KMS-11 (cell line): ENCODE measurements at regions not wholly inside any gene's neighbourhood (a gene's known extent, or its start where the extent isn't known, plus 50 kb on each side); places are given as distances from the start of the nearest gene placed in this dataset.
A peak's percentile ranks its signal among the peaks of the same experiment; 100 is the strongest.
"Not testable (repeated sequence)": the region's sequence is repeated elsewhere in the genome, so short reads cannot be mapped to it uniquely, and the experiment has no call there.

Experiments
- H2AFZ ChIP-seq: fragments of 200-600 bp; sonication (generic); 2 replicates; pipeline ENCODE4 v1.6.1; 2016; ENCODE audit warnings: antibody characterized with exemption, mixed run types, low read depth
- H3K27ac ChIP-seq: fragments of 200-600 bp; sonication (generic); 2 replicates; pipeline ENCODE4 v1.6.1; 2016; ENCODE audit warnings: mild to moderate bottlenecking, mixed run types
- H3K27me3 ChIP-seq: fragments of 200-600 bp; sonication (generic); 2 replicates; pipeline ENCODE4 v1.6.1; 2017; ENCODE audit warnings: mild to moderate bottlenecking, low read depth, mixed run types, moderate library complexity; ENCODE audit not compliant: insufficient read depth
- H3K36me3 ChIP-seq: fragments of 200-600 bp; sonication (generic); 2 replicates; pipeline ENCODE4 v1.6.1; 2017; ENCODE audit warnings: mild to moderate bottlenecking, mixed run types; ENCODE audit not compliant: insufficient read depth
- H3K4me1 ChIP-seq: fragments of 200-600 bp; sonication (generic); 2 replicates; pipeline ENCODE4 v1.6.1; 2016; ENCODE audit warnings: mild to moderate bottlenecking, low read depth, mixed run types; ENCODE audit not compliant: poor library complexity, severe bottlenecking
- H3K4me2 ChIP-seq: fragments of 200-600 bp; sonication (generic); 2 replicates; pipeline ENCODE4 v1.7.0; 2016; ENCODE audit warnings: mild to moderate bottlenecking, mixed run types
- H3K4me3 ChIP-seq: fragments of 200-600 bp; sonication (generic); IDR thresholded peaks from 2 replicates; pipeline ENCODE4 v1.6.1; 2017; ENCODE audit warnings: low read depth, low read length, mixed read lengths; ENCODE audit not compliant: insufficient read depth
- H3K79me2 ChIP-seq: fragments of 200-600 bp; sonication (generic); 2 replicates; pipeline ENCODE4 v1.6.1; 2016; ENCODE audit warnings: low read depth, mixed run types; ENCODE audit not compliant: insufficient read depth
- H3K9ac ChIP-seq: fragments of 200-600 bp; sonication (generic); 2 replicates; pipeline ENCODE4 v1.6.1; 2016; ENCODE audit warnings: mild to moderate bottlenecking, mixed run types
- H4K20me1 ChIP-seq: fragments of 200-600 bp; sonication (generic); 2 replicates; pipeline ENCODE4 v1.6.1; 2016; ENCODE audit warnings: mild to moderate bottlenecking, mixed run types; ENCODE audit not compliant: insufficient read depth
- TF ChIP-seq, protein P1 (sequence below): fragments of 200-600 bp; sonication (generic); conservative IDR thresholded peaks from 2 replicates; pipeline ENCODE4 v1.6.1; 2017; ENCODE audit warnings: low read depth, mild to moderate bottlenecking, antibody characterized with exemption, low read length, moderate library complexity, mixed read lengths

DNA sequence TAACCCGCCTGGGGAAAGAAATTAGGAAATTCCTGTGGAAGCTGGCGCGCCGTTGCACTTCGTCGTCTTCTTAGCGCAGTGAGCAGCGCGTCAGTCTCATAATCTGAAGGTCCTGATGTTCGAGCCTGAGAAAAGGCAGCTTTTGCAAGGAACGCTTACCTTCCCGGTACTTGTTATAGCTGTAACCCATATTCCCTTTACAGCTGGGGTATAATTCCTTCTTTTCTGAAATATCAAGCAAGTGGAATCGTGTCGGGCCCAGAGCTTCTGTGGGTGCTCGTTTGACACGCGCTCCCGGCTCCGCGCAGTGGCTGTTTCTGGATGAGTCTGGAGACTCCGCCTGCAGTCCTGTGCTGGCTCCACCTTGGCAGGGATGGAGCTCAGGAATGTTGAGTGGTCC is 491.2 kb downstream of the PRIM2 start:
- not testable (repeated sequence) for H3K9ac ChIP-seq, H4K20me1 ChIP-seq, H3K27me3 ChIP-seq, H2AFZ ChIP-seq, H3K27ac ChIP-seq, H3K4me3 ChIP-seq, H3K79me2 ChIP-seq, H3K36me3 ChIP-seq, H3K4me2 ChIP-seq, H3K4me1 ChIP-seq

DNA sequence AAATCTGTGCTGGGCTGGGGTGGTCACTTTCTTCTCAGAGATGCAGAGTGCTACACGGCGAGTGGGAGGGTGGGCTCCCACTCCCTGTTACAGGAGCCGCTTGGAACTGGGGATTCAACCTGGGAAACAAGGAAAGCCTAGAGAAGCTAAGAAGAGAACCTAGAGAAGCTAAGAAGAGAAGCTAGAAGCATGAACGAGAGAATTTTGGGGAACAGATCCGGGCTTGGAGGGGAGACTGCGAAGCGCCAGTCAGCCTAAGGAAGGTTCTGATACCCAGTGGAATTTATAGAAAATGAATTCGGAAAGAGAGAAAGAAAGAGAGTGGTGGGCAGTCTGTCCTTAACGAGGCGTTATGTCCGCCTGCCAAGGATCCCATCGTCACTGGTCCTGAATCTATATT is 492.0 kb downstream of the PRIM2 start:
- not testable (repeated sequence) for H3K27ac ChIP-seq, H3K79me2 ChIP-seq, H3K9ac ChIP-seq, H3K4me1 ChIP-seq, H2AFZ ChIP-seq, H4K20me1 ChIP-seq, H3K4me3 ChIP-seq, H3K27me3 ChIP-seq, H3K36me3 ChIP-seq, H3K4me2 ChIP-seq

DNA sequence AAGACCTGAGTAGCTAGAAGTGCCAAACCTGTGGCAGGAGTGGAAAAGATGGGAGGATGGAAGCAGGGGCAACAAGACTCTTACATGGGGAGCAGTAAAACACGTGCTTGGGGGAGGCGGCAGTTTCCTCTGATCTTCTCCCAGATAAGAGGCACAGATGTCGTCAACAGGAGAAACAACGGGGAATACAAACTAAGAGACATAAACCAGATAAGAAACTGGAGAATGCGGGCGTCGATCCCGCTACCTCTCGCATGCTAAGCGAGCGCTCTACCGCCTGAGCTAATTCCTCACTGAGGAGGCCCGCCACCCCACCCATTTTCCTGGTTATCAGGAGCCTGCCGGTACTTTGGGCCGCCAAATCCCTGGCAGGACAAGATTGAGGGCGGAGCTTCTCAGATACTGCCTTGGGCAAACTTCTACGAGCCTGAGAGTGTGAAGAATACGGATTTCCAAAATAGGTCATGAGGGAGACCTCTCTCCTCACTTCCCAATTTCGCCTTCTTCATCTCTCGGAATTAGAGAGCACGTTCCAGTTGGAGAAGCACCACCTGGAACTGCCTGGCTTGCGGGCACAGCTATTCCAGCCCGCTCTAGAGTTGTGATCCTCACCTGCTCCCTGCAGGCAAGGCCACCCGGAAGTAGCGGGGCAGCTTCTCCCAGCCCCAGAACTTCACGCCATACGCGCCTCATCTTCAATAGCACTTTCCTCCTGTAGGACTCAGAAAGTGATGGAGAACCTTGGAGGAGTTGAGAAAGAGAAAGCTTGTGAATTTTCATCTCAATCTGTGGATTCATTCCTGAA is 496.0 kb downstream of the PRIM2 start:
- not testable (repeated sequence) for H3K27ac ChIP-seq, H3K36me3 ChIP-seq, H3K79me2 ChIP-seq, H3K4me2 ChIP-seq, H4K20me1 ChIP-seq, H2AFZ ChIP-seq, H3K27me3 ChIP-seq, H3K4me1 ChIP-seq, H3K9ac ChIP-seq, H3K4me3 ChIP-seq

DNA sequence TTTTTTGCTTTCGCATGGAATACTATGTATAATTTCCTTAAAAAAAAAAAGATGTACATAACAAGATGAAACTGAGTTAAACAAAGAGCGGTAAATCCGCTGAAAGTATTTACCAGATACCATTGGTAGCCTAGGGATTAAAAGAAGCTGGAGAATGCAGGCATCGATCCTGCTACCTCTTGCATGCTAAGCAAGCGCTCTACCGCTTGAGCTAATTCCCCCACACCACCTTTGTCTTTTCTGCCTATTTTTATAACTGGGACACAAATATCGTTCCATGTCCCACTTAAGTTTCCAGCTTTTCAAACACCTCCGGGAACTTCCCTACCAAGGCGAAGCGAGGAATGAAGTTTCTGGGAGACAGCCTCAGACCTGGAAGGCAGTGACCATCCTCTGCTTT is 498.4 kb downstream of the PRIM2 start:
- H4K20me1 ChIP-seq, H3K27ac ChIP-seq, H2AFZ ChIP-seq, H3K27me3 ChIP-seq, H3K4me3 ChIP-seq, H3K36me3 ChIP-seq, H3K4me2 ChIP-seq, H3K79me2 ChIP-seq, H3K4me1 ChIP-seq, H3K9ac ChIP-seq: not testable (repeated sequence)

DNA sequence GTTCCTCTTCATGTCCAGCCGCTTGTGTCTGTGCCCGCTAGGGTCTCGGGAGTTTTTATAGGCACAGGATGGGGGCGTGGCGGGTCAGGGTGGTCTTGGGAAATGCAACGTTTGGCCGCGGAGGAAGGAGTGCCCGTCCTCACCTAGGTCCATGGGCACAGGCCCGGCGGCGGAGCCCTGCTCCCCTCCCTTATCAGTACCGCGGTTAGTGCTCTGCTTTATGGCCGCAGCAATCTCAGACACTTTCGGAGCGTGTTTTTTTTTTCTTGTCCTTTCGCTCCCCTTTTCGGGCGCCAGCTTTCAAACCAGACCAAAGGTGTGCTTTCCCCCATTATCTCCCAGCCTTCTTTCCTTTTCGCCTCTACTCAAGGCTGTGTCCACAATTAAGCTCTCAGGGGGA is 503.9 kb downstream of the PRIM2 start:
- H3K4me1 ChIP-seq, H4K20me1 ChIP-seq, H3K4me3 ChIP-seq, H3K4me2 ChIP-seq, H3K79me2 ChIP-seq, H2AFZ ChIP-seq, H3K9ac ChIP-seq, H3K36me3 ChIP-seq, H3K27me3 ChIP-seq, H3K27ac ChIP-seq: not testable (repeated sequence)

DNA sequence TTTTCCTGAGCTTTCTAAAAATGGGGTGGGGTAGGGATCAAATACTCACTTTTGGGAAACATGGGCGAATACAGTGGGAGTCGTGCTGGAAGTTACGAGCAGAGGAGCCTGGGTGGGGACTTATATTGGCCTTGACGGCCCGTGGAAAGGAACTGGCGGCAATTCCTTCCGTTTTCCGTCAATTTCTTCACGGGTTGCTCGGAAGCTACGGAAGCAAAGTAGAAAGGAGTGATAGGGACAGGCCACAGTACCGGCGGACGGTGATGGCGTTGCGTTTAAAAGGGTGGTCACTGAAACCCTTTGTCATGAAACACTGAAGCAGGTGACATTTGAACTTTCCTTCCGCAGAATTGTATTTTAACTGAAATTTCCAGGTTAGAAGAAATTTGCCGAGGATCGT is 505.0 kb downstream of the PRIM2 start:
- not testable (repeated sequence) for H3K4me1 ChIP-seq, H3K79me2 ChIP-seq, H3K27ac ChIP-seq, H2AFZ ChIP-seq, H3K36me3 ChIP-seq, H3K9ac ChIP-seq, H3K4me2 ChIP-seq, H3K4me3 ChIP-seq, H4K20me1 ChIP-seq, H3K27me3 ChIP-seq

DNA sequence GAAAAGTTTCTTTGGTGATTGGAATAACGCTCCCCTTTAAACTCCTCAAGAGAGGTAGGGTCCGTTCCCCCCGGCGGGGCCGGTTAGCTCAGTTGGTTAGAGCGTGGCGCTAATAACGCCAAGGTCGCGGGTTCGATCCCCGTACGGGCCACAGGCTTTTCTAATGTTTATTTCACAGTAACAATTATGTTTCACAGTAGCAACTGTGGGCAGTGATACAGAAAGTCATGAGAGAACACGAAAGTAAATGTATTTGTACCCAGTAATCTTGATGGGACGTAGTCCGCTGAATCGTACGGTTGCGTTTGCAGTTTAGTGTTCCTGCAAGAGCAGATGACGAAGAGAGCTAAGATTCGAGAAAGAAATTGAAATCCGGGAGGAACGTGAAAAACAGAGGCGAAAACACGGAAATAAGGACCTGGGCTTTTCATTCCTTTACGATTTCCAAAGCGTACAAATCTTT is 505.5 kb downstream of the PRIM2 start:
- Histone ChIP-seq H3K4me2 (no peak overlapping the region), H2AFZ (no peak overlapping the region), H3K4me3 (no peak overlapping the region)

DNA sequence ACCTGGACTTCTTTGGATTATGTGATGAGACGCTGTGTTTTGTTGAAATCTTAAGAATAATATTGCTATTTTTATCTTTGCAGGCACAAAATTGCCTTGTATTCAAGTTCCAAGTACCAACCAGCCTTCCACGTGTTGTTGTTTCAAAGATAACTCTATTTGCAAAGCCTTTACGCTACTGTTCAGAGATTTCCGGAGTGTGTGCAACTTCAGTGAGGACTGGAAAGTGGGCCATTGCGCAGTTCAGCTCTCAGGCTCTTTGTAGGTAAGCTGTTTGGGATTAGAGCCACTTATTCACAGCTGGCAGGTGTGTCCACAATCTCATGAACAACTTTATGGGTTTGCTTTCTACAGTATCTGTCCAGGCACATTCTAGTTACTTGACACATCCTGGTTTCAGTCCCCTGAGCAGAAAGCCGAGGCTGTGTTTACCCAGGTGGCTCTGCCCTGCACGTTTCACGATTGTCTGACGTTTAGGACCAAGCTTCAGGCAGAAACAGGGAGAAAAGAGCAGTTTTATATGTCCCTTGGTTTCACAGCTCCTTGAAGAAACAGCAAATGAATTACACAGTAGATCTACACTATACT is 520.3 kb downstream of the PRIM2 start:
- not testable (repeated sequence) for H3K36me3 ChIP-seq, H3K9ac ChIP-seq, H4K20me1 ChIP-seq, H3K79me2 ChIP-seq, H3K27me3 ChIP-seq, H3K4me3 ChIP-seq
- peaks cover 14% of the 10 kb centered on the region for H3K4me1 ChIP-seq
- H3K27ac ChIP-seq, result peak overlapping the region; percentile 51; the same call in 1 of the 2 replicates
- peak overlapping the region; percentile 56; the same call in 1 of the 2 replicates for H2AFZ ChIP-seq
- H3K4me2 ChIP-seq, result peak overlapping the region; percentile 26

More for the DNA sequence above, 505.5 kb downstream of the PRIM2 start:
- no peak overlapping the region for H3K27ac ChIP-seq
- TF ChIP-seq, protein P1, sequence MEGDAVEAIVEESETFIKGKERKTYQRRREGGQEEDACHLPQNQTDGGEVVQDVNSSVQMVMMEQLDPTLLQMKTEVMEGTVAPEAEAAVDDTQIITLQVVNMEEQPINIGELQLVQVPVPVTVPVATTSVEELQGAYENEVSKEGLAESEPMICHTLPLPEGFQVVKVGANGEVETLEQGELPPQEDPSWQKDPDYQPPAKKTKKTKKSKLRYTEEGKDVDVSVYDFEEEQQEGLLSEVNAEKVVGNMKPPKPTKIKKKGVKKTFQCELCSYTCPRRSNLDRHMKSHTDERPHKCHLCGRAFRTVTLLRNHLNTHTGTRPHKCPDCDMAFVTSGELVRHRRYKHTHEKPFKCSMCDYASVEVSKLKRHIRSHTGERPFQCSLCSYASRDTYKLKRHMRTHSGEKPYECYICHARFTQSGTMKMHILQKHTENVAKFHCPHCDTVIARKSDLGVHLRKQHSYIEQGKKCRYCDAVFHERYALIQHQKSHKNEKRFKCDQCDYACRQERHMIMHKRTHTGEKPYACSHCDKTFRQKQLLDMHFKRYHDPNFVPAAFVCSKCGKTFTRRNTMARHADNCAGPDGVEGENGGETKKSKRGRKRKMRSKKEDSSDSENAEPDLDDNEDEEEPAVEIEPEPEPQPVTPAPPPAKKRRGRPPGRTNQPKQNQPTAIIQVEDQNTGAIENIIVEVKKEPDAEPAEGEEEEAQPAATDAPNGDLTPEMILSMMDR, result no peak
- no peak overlapping the region for H3K9ac ChIP-seq
- no peaks in the 10 kb centered on the region for H3K36me3 ChIP-seq
- no peaks in the 10 kb centered on the region for H3K79me2 ChIP-seq
- H4K20me1 ChIP-seq, result no peaks in the 10 kb centered on the region
- no peaks in the 10 kb centered on the region for H3K4me1 ChIP-seq
- H3K27me3 ChIP-seq, result no peaks in the 10 kb centered on the region

DNA sequence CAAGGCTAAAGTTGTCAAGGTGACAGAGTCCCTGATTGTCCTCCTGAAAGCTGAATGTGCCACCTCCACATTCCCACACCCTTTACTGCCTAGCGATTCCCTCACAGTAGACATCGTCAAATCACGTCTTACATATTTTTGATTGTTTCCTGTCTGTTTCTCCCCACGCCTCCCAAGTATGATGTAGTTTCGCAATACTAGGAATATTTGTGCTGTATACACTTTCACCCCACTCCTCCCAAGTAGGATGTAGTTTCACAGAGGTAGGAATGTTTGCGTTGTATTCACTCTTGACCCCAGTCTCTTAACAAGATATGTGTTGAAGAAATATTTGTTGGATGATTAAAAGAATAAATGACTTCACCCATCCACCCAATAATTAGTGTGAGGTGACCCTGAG is 524.1 kb downstream of the PRIM2 start:
- H3K9ac ChIP-seq, H3K4me3 ChIP-seq, H3K79me2 ChIP-seq, H3K27ac ChIP-seq, H4K20me1 ChIP-seq, H3K36me3 ChIP-seq, H3K4me2 ChIP-seq, H3K27me3 ChIP-seq, H2AFZ ChIP-seq: not testable (repeated sequence)
- H3K4me1 ChIP-seq, result peaks cover 13% of the 10 kb centered on the region
